HG03575 (cell line): ENCODE measurements at regions not wholly inside any gene's neighbourhood (a gene's known extent, or its start where the extent isn't known, plus 50 kb on each side); places are given as distances from the start of the nearest gene placed in this dataset.

Experiments used
- ATAC-seq: cut with Tn5 transposase; IDR thresholded peaks from one replicate; pipeline ENCODE4 v1.9.1; 2021; ENCODE audit not compliant: unreplicated experiment, insufficient number of reproducible peaks, low FRiP score; ENCODE audit errors: extremely low read depth

DNA sequence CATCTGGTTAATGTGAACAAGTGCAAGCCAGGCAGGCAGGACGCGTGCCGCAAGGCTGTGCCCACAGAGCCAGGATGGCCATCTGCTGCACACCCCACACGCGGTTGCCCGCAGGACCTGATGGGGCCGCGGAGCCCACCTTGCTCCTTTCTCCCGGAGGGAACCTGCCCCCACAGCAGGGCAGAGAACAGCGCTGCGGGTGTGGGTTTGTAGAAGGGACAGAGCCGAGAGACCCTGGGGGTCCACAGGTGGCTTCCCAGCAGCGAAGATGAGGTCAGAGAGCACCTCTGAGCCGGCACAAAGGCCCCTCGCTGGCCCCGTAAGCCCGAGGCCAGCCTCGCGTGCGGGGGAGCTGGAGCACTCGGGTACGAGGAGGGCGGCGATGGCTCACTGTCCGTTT lies 460.8 kb upstream of the SALL3 start:
- ATAC-seq = no peak

GRCh38 chr18:78519394-78520062 lies 460.1 kb upstream of the SALL3 start:
- no peak for ATAC-seq

- ATAC-seq = no peak
These were observed 458.5 kb upstream of the SALL3 start for GRCh38 chr18:78521136-78521535.

- ATAC-seq = no peak
These were observed 457.9 kb upstream of the SALL3 start for GRCh38 chr18:78521744-78522143.

GRCh38 chr18:78522507-78522906 lies 457.1 kb upstream of the SALL3 start:
- no peak for ATAC-seq

DNA sequence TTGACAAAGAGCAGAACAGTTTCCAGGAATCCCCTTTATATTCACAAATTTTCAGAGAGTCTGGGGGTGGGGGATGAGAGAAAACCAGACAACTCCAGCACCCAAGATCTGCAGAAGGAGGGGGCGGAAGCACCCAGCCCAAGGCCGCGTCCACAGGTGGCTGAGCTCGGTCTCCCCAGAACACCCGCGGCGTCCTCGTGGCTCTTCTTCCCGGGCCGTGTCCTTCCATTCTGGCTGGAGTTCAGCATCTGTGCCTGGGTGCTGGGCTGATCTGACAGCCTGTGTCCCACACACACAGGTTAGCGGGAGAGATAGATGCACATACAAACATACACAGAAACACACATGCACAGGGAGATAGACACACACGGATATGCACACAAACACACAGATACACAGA lies 455.8 kb upstream of the SALL3 start:
- ATAC-seq = no peak

DNA sequence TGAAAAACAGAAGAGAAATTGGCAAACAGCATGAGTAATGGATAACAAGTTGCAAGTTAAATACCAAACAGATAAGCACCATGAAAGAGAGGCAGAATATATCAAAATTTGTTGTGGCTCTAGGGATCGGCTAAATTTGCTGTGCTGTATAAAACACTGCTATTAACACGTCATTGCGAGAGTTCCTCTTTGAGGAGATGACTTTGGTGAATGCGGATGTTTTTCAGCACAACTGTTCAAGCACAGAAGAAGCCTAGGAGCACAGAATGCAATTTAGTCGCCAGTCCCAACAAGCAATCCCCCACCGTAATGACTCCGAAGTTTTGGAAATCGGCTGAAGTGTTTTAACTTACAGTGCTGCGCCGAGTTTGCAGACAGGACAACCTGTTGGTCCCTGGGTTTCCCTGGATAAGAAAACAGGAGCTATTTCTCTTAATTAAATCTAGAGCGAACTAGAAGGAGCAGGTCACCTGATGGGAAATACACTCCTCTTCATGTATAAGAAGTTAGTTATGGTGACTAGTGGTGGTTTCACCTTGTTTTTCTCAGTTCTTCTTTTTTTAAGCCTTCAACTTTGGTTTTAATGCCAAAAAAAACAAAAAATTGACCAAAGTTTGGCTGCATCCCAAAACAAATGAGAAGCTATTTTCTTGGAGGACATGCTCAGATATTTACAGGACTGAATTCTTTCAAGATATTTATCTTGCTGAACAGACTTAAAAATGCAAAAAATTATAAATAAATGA lies 454.1 kb upstream of the SALL3 start:
- ATAC-seq = no peak

DNA sequence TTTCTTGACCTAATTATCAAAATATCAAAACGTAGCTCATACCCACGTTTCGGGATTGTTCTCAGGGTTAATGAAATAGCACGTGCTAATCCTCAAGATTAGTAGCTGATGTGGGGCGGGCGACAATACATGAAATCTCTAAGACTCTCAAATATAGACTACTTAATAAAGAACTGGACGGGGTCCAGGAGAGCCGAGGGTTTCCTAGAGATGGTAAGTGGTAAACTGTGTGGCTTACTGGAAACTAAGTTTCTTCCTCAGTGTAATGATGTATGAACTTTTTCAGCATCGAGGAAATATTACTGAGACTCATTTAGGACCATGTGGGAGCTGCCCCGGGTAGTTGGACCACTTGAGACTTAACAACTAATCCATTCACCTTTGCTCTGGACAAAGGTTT lies 453.3 kb upstream of the SALL3 start:
- no peak for ATAC-seq

DNA sequence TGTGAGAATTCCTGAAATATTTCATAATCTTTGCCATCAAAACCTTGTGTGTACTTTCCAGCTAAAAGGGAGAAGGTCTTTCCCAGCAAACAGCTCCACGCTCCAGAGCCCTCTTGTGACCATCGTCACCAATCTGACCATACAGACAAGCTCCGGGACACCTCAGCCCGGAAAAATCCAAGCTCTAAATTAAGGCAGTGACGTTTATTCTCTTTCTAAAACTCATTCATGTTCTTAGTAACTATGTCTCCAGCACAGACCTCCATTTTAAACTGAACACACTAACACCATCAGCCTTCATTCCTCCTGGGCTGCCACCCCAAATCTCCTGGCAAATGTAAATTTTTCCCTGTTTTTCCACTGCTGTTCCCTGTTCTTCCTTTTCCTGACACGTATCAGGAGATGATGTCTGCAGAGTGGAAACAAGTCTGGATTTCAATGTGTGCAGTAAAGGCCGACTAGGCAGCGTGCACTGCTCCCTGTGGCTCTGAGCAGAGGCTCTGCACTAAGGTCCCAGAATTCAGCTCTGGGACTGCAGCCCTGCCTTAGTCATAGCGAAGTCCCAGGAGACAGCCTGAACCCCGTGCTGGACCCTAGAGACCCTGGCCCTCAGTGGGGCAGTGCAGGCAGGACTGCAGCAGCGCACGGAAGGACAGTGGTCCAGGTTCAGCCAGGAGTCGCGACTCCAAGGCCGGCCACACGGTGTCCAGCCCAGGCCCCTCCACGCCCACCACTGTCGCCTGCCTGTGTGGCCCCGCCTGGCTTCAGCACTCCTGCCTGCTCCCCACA lies 452.5 kb upstream of the SALL3 start:
- ATAC-seq = no peak

- ATAC-seq = no peak
These were observed 451.6 kb upstream of the SALL3 start for GRCh38 chr18:78527984-78528383.

GRCh38 chr18:78528411-78529258 lies 451.0 kb upstream of the SALL3 start:
- no peak for ATAC-seq

DNA sequence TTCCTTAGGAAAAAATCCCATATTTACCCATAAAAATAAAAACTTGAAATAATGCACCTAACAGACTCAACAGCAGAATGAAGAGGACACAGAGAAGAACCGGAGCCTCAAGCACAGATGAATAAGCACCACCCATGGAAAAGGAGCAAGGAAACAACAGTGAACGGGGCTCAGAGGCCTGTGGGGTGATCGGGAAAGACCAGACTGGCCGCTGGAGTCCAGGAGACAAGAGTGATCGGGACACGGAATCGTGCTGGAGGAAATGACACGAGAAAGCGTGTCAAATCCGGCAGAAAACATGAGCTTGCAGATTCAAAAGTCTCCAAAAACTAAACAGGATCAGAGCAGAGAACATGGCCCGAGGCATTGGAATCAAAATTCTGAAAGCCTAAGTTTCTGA lies 448.0 kb upstream of the SALL3 start:
- no peak for ATAC-seq

- no peak for ATAC-seq
These were observed 440.8 kb upstream of the SALL3 start for GRCh38 chr18:78538669-78539440.

DNA sequence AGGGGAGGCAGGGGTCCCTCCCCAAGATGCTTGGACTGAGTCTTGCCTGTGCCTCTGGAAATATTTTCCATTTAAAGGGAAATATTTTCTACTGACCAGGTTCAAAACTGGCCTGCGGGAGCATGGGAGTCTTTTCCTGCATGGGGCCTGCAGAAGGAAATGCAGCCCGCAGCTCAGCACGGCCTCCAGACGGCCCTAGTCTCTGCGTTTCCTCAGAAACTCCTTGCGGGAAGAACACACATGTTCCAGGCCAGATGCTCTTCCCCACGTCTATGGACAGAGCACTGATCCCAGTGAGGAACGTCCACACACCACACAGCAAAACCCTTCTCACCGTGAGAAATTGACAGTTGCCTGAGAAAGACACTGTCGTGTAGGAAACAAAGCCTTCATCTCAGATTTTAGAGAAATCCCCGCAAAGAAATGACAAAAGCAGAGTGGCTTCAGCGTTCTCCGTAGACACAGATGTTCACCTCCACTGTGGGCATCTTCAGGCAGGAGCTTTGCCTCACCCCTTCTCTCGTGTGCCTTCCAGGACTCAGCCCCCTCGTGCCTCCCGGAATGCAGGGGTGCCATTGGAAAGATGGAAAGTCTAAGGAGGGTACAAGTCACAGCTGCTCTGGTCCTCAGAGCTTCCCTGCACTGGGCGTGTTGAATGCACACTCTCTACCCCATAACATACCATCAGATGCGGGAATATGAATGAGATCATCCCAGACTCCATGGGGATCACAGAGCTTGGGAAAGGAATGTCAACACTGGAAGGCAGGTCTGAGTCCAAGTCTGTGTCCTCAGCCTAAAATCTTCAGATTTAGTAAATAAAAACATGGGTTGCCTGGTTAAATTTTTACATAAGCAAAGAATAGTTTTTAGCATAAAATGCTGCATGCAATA lies 438.7 kb upstream of the SALL3 start:
- ATAC-seq = no peak

- no peak for ATAC-seq
These were observed 437.4 kb upstream of the SALL3 start for GRCh38 chr18:78542204-78542603.

DNA sequence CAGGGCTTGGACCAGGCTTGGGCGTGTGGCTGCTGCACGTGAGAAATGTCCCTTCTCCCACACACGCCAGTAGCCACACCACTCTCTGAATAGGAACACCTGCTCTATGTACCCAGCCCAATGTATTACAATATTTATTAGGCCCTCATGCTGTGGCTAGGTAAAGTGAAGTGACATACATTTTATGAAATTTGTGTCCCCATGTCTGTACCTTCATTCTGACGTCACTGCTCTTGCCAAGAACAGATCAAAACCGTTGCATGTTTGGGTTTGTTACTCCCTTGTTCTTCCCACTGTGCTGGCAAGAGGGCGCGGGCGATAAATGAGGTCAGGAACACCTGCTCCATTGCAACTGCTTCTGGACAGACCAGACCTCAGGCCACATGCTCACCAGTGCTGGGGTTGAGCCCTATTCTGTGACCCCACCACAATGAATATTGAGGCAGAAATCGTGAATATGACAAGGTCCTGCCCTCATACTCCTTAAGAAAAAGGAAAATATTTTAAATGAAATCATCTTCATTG lies 436.4 kb upstream of the SALL3 start:
- ATAC-seq = no peak

DNA sequence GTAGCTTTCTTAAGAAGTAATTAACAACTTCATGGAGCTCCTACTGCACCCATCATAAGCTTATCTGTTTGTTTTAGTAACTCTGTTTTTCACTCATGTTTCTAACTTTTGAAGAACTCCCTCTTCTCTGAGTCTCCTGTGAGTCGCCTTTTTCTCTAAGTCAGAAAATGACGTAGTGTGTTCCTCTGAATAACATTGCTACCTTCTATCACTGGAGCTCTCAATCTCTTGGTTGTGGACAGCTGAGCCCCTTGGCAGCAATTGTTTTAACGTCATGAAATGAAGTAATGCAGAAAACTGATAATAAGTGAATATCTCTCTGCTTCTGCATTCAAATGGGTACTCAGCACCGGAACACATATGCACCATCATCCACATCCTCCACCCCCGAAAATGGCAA lies 433.3 kb upstream of the SALL3 start:
- no peak for ATAC-seq
